ENCODE measurements at regions not wholly inside any gene's neighbourhood (a gene's known extent, or its start where the extent isn't known, plus 50 kb on each side); places are given as distances from the start of the nearest gene placed in this dataset.

- no peak for TF ChIP-seq CTCF (IDR thresholded peaks at IDR 0.05; ENCODE audit: insufficient read depth, low read length)
- TF ChIP-seq REST (IDR thresholded peaks at IDR 0.05; ENCODE audit: insufficient replicate concordance, low read depth), result peak; percentile 90
These were observed 621.4 kb downstream of the PDCD6IP start for GRCh38 chr3:34419801-34420200.

All from HL-60 (cell line).